NCI-H128 (cell line): ENCODE measurements at regions not wholly inside any gene's neighbourhood (a gene's known extent, or its start where the extent isn't known, plus 50 kb on each side); places are given as distances from the start of the nearest gene placed in this dataset.

Source experiments
- DNase-seq: peaks from one replicate; lab custom pipeline; 2025; ENCODE audit not compliant: unreplicated experiment; lab: John Stamatoyannopoulos, UW

GRCh38 chr9:29741169-29741568 lies 2167.9 kb upstream of the C9orf72 start:
- no peak for DNase-seq

GRCh38 chr9:29750062-29750461 lies 2176.8 kb upstream of the C9orf72 start:
- no peak for DNase-seq

GRCh38 chr9:29751226-29751625 lies 2177.9 kb upstream of the C9orf72 start:
- DNase-seq, result no peak

- no peak for DNase-seq
These were observed 2180.4 kb upstream of the C9orf72 start for GRCh38 chr9:29753638-29754037.

- no peak for DNase-seq
These were observed 2195.7 kb upstream of the C9orf72 start for GRCh38 chr9:29769019-29769418.

GRCh38 chr9:29773676-29774075 lies 2200.4 kb upstream of the C9orf72 start:
- DNase-seq, result no peak

GRCh38 chr9:29775491-29775890 lies 2202.2 kb upstream of the C9orf72 start:
- DNase-seq, result no peak

- no peak for DNase-seq
These were observed 2205.1 kb upstream of the C9orf72 start for GRCh38 chr9:29778281-29778849.

- no peak for DNase-seq
These were observed 2220.7 kb upstream of the C9orf72 start for GRCh38 chr9:29793970-29794369.

GRCh38 chr9:29796291-29796952 lies 2223.1 kb upstream of the C9orf72 start:
- DNase-seq, result no peak

GRCh38 chr9:29798599-29798998 lies 2225.3 kb upstream of the C9orf72 start:
- DNase-seq, result no peak

- DNase-seq, result no peak
These were observed 2225.9 kb upstream of the C9orf72 start for GRCh38 chr9:29799227-29799626.

- no peak for DNase-seq
These were observed 2227.5 kb upstream of the C9orf72 start for GRCh38 chr9:29800821-29801220.

GRCh38 chr9:29802454-29802853 lies 2229.2 kb upstream of the C9orf72 start:
- DNase-seq, result no peak

GRCh38 chr9:29806937-29807618 lies 2233.8 kb upstream of the C9orf72 start:
- no peak for DNase-seq

GRCh38 chr9:29816954-29817703 lies 2243.8 kb upstream of the C9orf72 start:
- no peak for DNase-seq

GRCh38 chr9:29822458-29822857 lies 2249.2 kb upstream of the C9orf72 start:
- no peak for DNase-seq

- DNase-seq, result no peak
These were observed 2253.1 kb upstream of the C9orf72 start for GRCh38 chr9:29826421-29826820.

- DNase-seq, result no peak
These were observed 2257.5 kb upstream of the C9orf72 start for GRCh38 chr9:29830821-29831220.

GRCh38 chr9:29838491-29839020 lies 2265.3 kb upstream of the C9orf72 start:
- no peak for DNase-seq

GRCh38 chr9:29844251-29844650 lies 2271.0 kb upstream of the C9orf72 start:
- no peak for DNase-seq
